NCI-H2196 (cell line): ENCODE measurements at regions not wholly inside any gene's neighbourhood (a gene's known extent, or its start where the extent isn't known, plus 50 kb on each side); places are given as distances from the start of the nearest gene placed in this dataset.
"Not testable (repeated sequence)": the region's sequence is repeated elsewhere in the genome, so short reads cannot be mapped to it uniquely, and the experiment has no call there.

Experiments used
- DNase-seq: peaks from one replicate; lab custom pipeline; 2025; ENCODE audit not compliant: unreplicated experiment; lab: John Stamatoyannopoulos, UW

DNA sequence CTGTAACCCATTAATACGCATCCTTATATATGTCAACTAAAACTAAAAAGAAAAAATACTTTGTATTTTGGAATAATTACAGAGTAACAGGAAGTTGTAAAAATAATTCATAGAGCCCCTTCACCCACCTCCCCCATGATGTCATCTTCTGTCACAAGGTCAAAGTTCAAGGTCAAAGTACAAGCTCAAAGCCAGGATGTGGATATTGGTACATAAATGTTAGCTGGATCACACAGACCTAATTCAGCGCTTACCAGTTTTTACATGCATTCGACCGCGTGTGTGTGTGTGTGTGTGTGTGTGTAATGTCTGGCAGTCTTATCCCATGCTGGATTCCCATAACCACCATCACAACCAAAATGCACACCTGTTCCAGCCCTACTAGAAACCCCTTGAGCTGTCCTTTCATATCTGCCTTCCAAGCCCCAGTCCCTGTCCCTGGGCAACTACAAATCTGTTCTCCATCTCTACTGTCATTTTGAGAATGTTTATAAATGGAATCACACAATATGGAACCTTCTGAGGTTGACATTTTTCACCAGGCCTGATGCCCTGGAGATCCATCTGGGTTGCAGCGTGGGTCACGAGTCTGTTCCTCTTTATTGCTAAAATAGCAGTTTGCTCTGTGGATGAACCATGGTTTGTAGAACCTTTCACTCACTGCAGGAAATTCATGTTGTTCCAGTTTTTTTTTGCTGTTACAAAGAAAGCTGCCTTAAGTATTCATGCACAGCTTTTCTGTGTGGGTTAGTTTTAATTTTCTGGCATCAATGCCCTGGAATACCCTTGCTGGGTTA is 153.6 kb upstream of the PITRM1 start:
- DNase-seq: no peak

DNA sequence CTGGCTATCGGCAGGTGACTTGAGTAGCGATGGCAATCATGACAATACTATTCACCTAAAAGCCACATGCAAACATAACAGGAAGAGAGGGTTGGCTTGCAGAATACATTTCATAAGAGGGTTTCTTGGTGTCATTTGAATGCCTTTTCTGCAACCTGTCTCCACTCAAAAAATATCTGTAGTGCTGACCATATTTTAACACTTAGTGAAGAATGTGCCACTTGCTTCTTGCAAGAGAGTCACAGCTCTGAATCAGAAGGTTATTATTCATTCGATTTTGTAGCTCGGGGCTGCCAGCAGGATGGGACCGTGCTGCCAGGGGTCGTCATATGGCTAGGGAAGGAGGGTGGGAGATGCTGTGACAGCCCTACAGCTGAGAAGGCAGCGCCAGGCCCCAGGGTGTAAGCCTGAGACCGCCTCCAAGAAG is 152.0 kb upstream of the PITRM1 start:
- DNase-seq: no peak

DNA sequence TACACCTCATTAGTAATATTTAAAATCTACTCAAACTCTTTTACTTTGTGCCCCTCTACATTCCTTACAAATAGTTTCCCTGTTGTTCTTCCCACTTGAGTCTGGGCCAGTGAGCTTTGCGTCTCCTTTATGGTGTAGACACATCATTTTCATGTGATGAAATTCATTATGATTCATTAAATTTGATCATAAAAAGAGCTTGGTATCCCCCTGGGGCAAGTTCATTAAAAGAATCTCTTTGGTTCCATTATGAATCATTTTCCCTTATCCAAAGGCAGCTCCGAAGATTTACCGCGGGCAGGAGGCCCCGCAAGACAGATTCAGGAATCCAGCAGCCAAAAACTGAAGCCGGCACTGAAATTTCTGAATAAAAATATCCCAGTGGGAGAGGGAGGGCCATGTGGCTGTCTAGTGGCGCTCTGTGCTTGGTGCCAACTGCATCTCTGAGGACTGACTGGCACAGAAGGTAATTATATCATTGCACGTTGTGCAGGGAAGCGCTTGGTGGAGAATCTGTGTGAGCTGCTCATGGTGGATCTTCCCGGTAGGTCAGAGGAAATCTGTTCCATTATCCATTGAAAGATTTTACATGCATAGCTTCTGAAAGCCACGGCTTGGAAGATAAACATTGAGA is 151.4 kb upstream of the PITRM1 start:
- DNase-seq: no peak

DNA sequence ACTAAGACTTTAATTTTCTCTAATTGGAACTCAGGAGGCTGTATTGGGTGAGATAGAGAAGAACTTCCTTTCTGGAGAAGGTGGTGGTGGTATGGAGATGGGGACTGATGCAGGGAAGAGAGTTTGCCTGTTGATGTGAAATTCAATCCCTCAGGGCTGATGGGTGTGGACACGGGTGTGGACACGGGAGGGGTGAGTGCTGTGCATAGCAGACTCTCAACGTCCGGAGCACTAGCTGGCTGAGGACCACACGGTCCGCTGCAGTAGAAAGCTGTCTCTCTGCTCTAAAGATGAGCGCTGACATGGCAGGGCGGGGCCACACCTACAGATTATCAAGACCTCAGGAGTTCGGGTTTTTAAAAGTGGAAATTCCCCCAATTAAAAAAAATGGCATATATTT is 148.5 kb upstream of the PITRM1 start:
- DNase-seq: no peak

GRCh38 chr10:3319811-3320226 is 147.2 kb upstream of the PITRM1 start:
- DNase-seq: no peak

DNA sequence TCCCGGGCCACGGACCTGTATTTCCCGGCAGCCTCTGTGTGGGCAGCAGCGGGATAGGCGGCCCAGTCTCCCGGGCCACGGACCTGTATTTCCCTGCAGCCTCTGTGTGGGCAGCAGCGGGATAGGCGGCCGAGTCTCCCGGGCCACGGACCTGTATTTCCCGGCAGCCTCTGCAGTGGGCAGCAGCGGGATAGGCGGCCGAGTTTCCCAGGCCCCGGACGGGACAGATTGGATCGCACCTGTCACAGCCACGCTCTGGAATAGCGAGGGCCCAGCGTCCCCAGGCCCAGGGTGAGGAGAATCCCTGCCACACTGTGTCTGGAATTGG is 145.9 kb upstream of the PITRM1 start:
- not testable (repeated sequence) for DNase-seq

DNA sequence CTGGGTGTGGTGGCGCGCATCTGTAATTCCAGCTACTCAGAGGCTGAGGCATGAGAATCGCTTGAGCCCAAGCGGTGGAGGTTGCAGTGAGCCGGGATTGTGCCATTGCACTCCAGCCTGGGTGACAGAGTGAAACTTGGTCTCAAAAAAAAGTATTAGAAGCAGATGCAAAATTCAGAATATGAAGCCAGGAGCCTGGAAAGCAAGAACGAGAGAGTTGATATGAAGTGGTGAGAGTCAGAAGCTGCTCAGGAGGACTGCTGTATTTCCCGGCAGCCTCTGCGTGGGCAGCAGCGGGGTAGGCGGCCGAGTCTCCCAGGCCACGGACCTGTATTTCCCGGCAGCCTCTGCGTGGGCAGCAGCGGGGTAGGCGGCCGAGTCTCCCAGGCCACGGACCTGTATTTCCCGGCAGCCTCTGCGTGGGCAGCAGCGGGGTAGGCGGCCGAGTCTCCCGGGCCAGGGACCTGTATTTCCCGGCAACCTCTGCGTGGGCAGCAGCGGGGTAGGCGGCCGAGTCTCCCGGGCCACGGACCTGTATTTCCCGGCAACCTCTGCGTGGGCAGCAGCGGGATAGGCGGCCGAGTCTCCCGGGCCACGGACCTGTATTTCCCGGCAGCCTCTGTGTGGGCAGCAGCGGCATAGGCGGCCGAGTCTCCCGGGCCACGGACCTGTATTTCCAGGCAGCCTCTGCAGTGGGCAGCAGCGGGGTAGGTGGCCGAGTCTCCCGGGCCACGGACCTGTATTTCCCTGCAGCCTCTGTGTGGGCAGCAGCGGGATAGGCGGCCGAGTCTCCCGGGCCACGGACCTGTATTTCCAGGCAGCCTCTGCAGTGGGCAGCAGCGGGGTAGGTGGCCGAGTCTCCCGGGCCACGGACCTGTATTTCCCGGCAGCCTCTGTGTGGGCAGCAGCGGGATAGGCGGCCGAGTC is 145.2 kb upstream of the PITRM1 start:
- DNase-seq: not testable (repeated sequence)

DNA sequence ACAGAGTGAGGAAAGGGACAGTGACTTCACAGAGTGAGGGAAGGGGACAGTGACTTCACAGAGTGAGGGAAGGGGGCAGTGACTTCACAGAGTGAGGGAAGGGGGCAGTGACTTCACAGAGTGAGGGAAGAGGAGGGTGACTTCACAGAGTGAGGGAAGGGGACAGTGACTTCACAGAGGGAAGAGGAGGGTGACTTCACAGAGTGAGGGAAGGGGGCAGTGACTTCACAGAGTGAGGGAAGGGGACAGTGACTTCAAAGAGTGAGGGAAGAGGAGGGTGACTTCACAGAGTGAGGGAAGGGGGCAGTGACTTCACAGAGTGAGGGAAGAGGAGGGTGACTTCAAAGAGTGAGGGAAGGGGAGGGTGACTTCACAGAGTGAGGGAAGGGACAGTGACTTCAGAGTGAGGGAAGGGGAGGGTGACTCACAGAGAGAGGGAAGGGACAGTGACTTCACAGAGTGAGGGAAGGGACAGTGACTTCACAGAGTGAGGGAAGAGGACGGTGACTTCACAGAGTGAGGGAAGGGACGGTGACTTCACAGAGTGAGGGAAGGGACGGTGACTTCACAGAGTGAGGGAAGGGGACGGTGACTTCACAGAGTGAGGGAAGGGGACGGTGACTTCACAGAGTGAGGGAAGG is 142.0 kb upstream of the PITRM1 start:
- DNase-seq: not testable (repeated sequence)

GRCh38 chr10:3313784-3314444 is 141.3 kb upstream of the PITRM1 start:
- DNase-seq: not testable (repeated sequence)

DNA sequence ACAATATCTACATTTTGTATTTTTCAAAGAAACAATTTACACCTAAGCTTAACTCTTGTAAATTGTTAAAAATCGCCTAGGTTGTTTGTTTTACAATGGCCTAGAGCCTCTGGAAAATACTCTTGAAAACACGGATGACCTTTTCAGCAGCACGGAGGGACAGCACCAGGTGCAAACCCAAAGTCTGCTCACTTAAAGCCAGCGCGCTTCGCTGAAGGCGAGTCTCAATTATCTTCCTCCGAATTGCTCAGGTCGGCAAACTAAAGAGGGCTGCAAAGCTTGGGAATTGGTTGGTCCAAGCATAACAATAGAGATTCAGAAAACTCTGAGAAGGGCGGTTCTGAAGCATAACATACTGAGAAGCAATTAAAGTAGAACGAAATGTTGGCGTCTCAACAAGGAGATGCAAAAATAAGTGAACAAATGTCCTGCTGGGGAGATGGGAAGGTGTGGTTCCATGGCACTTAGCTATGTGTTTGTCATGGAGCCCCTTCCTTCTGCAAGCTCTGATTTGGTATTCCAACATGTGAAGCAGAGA is 139.9 kb upstream of the PITRM1 start:
- no peak for DNase-seq

- DNase-seq: no peak
These were observed 137.6 kb upstream of the PITRM1 start for GRCh38 chr10:3310016-3310784.

- DNase-seq: no peak
These were observed 133.5 kb upstream of the PITRM1 start for GRCh38 chr10:3306050-3306449.

DNA sequence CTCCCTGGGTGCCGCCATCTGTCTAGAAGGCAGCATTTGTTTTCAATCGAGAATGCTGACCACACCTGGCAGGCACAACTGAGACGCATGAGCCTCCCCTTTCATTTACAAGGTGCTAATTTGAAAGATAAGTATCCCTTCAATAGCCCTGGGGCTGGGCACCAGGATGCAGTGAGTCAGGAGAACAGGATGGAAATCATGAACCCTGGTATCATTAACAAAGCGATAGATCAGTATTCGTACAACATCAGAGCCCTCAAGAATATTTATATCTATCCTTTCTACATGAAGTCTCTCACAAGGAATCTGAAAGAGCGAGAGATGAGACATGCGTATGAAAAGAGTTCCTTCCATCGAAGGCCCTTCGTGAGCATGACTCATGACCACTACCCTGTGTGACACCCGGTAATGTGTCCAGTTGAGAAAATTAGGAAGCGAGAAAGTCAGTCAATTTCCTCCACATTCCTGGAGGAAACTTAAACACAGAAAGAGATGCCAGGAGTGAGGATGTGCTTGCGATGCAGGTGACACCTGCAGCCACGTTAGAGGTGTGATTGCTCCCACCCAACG is 123.1 kb upstream of the PITRM1 start:
- DNase-seq: no peak

DNA sequence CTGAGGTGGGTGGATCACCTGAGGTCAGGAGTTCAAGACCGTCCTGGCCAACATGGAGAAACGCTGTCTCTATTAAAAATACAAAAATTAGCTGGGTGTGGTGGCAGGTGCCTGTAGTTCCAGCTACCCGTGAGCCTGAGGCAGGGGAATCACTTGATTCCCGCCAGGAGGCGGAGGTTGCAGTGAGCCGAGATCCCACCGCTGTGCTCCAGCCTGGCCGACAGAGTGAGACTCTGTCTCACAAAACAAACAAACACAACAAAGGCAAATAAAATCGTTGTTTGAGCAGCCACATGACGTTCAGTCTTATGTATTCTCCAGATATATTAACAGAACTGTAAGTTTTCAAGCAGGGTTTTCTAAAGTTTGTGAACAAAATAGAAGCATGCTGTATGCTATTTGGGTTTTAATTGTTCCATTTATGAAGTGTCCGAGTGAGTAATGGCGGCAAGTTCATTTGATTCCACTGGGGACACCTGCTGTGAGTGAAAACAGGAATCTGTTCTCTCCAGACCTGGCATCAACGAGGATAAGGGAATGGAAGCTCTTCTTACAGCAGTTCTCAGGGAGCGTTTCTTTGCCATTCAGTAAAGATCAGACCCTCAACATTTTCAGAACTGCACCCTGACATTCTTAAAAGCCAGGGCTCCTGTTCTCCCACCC is 122.5 kb upstream of the PITRM1 start:
- DNase-seq: no peak

DNA sequence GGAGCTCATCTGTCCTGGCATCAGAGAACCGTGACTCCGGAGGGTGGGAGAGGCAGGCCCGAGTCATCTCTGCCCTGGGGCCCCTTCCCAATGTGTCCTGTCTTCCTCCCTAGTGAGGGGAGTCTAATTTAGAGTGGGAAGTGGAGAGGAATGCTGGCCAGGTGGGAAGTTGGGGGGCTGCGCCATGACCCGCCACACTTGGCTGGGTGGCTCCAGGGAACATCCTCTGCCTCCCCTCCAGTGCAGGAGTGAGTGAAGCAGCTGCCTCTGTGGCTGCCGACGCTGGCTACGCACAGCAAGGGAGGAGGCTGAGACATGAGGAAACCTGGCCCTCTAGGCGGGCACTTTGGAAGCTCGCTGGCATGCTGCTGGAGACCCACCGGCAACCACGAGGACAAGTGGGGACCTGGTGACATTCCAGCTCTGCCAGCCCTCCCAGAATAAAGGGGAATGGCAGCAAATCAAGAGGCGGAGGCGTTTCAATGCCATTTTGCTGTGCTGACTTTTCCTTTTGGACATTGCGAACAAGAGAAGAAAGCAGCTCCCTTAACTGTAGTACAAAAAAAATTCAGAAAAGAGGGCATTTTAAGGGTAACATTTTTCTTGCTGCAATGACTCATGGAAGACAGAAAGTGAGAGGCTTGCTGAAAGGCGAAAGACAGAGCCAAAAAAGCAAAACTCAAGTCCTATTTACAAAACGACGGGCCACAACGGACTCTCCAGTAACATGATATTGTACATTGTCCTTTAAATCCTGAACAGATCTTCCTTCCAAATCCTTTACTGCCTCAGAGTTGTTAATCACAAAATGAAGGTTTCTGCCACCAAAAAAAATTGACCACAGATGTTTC is 121.2 kb upstream of the PITRM1 start:
- DNase-seq: no peak

DNA sequence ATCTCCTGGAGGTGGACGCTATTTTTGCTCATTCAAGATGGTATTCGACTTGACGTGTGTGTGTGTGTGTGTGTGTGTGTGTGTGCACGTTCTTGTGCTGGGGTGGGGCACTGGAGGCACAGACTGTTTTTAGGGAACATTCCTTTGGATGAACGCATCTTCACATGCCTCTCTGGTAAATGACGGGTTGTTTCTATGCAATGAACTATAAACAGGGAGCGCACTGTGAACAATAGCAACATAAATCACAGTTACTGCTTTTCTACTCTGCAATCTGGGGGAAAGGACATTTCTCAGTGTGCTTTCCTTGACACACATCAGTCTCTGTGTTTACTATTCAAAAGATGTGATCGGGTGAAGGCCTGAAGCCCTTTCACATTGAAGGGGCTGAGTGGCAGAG is 120.1 kb upstream of the PITRM1 start:
- DNase-seq: no peak

DNA sequence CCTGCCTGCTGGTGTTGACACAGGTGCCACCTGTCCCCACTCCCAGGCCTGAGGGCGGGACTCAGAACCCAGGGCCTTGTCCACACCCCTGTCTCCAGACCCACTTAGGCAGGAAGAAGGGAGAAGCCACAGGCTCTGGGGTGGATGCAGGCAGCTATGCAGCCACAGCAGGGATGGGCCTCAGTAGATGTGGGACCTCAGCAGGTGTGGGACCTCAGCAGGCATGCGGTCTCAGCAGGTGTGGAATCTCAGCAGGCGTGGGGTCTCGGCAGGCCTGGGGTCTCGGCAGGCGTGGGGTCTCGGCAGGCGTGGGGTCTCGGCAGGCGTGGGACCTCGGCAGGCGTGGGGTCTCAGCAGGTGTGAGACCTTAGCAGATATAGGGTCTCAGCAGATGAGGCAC is 118.0 kb upstream of the PITRM1 start:
- no peak for DNase-seq
